ENCODE measurements at regions not wholly inside any gene's neighbourhood (a gene's known extent, or its start where the extent isn't known, plus 50 kb on each side); places are given as distances from the start of the nearest gene placed in this dataset.

DNA sequence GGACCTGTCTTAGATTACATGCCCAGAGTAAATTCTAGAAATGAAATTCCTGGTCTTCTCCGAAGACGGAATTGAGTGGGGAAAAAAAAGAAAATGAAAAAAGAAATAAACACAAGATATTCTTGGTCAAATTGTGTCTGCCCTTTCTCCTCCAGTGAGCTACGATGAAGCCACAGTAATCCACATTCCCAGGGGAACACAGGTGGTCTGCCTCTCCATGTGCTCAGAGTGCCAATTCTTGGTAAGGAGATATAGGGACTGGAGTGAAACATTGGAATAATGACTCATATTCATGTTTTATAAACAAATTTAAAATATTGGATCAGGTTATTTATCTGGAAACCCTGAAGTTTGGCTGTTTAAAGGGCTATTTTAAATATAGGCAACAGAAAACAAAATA, 54.2 kb upstream of the MGST2 start:
- DNase-seq, result no peak

- DNase-seq, result no peak
Measured at GRCh38 chr4:139609647-139610046, 53.6 kb upstream of the SETD7 start.

DNA sequence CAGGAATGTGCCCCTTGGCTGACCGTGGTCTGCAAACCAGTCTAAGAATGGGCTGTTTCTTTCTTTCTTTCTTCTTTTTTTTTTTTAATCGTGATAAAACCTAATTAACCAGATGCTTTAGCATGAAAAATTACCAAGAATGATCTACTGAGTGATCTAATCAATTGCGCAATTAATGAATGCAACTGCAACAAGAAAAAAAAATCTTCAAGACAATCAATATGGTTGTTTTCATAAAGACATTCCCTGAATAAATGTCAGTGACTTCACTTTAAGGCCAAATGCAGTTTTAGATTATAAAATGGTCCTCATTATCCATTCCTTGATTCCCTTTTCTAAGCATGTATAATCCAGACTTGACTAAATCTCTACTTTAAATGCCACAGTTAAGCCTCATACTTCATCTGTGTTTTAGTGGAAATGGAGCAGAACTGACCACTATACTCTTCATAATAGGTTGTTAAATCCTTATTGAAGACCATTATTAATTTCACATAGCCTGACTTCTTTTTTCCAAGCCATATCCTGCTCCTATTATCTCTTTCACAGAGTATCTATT, 51.6 kb upstream of the SETD7 start:
- no peak for DNase-seq

- peak; percentile 49 for DNase-seq
Measured at GRCh38 chr4:139606579-139607501, 50.8 kb upstream of the SETD7 start.

GRCh38 chr4:139606103-139606502, 50.1 kb upstream of the SETD7 start:
- no peak for DNase-seq
